ENCODE measurements at regions not wholly inside any gene's neighbourhood (a gene's known extent, or its start where the extent isn't known, plus 50 kb on each side); places are given as distances from the start of the nearest gene placed in this dataset.

DNA sequence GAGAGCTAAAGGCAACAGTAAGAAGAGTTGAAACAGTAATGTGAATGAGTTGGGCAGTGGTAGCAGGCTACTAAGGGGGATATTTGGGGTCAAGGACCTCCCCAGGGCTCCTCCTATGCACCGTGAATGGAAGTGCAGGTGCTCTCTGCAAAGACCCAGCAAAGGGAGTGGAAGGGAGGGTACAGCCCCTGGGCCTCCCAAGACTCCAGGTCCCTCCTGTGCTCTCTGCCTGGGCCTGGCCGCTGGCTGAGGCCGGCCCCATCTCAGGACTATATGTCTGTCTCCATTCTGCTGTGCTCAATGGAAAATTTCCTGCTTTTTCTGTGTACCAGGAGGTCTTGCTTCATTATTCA, 372.1 kb upstream of the MKI67 start:
- no peak for DNase-seq (ENCODE audit: low read depth)

DNA sequence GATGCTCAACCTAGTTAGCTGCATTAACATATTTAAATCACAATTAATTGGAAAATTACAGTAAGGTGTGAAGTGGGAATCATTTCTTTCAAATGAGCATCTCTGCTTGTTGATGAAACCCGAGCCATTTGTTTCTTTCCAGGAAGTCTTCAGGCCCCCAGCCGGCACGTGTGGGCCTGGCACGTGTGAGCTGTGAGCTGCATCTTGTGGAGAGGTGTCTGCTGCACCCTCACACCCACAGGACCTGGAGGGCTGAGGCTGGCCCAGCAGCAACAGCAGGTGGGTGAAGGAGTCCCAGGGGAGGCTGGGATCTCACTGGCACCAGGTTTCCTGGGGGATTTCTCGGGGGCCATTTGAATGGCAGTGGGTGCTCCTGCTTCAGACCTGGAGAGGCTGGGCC, 372.5 kb upstream of the MKI67 start:
- no peak for DNase-seq (ENCODE audit: low read depth)

DNA sequence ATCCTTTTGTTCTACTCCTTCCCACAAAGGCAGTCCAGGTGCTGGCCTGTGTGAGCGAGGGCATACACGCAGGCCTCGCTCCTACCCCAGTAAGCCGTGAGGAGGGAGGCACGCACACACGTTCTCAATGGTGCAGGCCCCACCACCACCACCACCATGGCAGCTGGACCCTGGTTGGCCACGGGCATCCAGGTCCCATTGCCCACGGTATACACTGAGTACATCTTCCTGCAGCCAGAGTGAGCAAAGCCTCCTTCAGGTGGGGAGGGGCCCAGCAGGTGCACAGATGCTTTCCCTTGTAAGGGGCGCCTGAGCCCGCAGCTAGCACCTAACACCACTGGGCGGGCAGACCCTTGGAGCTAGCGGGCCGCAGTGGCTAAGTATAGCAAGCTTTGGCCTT, 373.3 kb upstream of the MKI67 start:
- DNase-seq (ENCODE audit: low read depth), result no peak

DNA sequence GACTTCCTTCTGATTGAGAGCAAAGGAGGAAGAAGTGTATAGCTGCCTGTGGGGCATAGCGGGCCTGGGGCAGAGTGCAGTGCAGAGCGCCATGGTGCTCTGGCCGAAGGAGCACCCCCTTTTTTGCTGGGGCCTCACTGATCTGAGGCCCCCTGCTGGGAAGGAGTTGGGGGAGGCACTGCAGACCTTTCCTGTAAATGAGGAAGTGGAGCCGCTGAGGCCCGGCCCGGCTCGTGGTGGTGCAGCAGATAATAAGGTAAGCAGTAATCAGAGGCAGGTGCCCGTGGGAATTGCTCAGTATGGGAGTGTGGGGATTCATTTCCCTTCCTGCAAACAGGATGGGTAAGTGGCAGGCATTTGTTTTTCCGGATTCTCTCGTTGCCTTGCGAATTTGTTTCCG, 373.7 kb upstream of the MKI67 start:
- DNase-seq (ENCODE audit: low read depth), result no peak

DNA sequence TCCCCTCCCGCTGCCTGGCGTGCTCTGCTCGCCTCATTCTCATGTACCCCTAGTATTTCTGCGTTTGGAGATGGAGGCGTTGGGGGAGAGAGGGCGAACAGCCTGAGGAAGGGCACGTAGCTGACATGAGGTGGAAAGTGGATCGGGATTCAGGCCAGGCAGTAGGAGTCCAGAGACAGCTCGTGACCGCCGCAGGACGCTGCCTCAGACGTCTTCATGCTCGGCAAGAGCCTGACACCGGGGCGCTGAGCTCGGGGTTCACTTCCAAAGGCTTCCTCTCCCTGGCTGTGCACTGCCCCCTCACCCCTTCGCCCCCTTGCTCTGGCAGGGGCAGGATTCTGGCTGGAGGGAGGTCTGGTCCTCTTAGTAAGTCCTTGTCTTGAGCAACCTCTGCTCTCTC, 374.4 kb upstream of the MKI67 start:
- no peak for DNase-seq (ENCODE audit: low read depth)

DNA sequence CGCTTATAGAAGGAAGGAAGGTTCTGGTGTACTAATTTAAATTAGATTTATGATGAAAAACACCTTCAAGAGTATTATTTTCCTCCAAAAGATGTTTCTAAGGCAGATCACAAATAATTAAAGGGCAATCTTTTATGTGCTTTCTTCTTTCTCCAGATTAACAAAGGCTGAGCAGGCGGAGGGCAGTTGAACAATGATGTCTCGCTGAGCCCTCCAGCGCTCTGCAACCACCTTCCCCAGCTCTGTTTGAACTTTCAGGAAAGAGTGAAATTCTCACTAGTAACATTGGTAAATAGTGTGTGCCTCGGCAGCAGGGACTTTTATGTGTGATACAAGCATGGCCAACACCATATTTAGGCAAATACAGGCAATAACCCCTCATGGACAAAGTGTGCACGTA, 379.1 kb upstream of the MKI67 start:
- no peak for DNase-seq (ENCODE audit: low read depth)

DNA sequence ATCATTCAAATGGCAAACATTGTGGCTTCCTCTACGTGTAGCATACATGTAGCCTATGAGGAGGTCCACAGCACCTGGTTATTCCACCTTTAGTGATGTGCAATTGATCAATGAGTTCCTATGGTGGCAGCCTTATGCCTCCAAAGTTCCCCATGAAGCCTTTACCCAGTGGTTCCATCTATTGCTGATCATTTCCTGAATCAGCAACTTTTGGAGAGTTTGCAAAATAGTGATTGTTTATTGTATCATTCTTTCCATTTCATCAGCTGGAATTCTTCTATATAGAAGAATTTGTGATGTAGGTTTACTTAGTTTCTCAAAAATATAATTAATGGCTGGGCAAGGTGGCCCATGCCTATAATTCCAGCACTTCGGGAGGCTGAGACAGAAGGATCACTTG, 380.2 kb upstream of the MKI67 start:
- DNase-seq (ENCODE audit: low read depth), result no peak

DNA sequence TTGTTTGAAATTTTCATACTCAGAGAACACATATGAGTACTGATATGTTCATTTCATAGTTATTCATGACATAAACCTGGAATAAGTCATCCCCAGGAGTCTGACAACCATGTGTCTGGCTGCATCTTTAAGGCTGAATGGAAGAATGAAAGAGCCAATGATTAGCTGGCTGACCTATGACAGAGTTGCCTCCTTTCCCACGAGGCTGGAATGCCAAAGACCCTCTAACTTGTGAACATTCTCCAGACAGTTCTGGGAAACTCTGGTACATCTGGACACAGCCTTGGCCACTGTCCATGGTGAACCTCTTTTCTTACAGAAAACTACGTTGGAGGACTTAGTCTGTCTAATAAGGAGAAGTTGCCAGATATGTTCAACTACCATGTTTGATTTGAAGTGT, 380.8 kb upstream of the MKI67 start:
- no peak for DNase-seq (ENCODE audit: low read depth)

DNA sequence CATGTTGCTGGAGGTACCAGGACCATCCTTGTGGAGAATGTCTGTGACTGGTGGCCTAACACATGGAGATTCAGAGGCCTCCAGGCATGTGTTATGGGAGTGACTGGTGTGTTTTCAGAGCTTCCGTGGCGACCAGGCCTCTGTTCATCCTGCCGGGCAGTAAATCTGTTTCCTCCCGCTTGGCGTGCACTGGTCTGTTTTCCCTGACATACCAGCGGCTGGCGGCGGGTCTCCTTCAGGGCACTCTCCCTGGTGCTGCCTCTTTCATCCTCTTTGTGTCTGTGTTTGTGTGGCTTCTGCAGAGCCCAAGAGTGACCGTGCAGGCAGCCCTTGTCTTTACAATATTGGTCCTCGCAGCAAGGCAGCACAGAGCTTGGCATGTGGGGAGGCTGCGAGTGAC, 385.1 kb upstream of the MKI67 start:
- DNase-seq (ENCODE audit: low read depth), result no peak

DNA sequence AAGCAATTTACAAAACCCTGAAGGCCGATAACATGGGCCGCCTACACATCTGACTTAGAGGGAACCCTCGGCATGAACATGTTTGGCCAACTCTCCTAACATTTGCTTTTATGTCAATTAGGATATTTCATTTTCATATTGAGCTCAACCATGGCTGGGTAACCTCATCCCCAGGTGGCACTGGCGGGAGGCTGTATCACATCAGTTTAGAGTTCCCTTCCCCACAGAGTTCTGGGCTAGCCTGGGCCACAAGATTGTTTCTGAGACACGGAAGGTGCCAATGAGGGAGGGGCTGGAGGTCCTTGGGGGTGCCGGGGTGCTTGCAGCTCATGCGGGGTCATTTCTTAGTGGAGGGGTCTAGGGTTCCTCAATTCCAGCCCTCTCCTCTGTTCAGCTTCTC, 386.5 kb upstream of the MKI67 start:
- DNase-seq (ENCODE audit: low read depth), result no peak

DNA sequence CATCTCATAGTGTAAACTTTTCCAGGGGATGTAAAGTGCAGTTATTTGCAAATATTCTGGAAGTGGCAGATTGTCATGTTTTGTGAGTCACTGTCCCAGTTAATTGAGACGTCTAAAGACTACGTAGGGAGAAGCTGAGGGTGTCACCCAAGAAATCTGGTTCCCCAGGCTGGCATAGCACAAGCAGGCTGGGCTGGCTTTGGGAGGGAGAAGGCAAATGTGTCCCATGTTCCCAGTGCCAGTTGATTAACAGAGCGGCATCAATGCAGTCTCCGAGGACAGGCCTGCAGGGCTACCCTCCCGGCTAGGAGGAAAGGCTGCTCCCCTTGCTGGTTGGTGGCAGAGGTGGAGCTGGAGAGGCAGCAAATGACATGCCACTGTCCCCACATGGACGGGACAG, 388.3 kb upstream of the MKI67 start:
- DNase-seq (ENCODE audit: low read depth), result no peak

DNA sequence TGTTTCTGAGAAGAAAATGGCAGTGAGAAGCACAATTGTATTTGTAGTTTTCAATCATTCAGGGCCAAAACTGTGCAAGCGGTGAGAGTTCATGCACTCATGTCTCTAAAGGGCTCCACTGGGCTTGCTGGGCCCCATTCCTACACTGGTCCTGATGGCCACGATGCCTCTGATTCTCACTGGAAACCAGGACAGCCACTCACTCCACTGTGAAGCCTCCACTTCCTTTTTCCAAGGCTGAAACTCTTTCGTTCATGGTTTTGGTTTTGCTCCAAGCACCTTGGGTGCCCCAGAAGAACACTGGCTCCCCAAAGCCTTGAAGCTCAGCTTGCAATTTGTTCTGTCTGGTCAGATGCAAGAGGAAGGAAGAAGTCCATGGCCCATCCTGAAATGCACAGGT, 390.0 kb upstream of the MKI67 start:
- DNase-seq (ENCODE audit: low read depth), result no peak

DNA sequence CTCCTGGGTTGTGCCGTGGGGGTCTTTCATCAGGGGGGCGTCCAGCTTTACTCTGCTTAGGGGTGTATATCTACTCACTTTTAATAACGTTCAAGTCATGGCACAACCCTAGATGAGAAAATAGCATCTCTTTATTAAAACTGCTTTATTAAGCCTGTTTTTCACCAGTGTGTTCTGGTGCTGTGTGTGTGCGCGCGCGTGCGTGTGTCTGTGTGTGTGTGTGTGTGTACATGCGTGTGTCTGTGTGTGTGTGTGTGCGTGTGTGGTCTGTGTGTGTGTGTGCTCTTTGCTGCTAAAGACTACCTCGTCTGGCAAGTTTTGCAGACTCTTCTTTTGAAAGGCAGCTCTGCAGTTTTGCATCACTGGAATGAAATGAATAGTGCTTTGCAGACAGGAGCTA, 390.9 kb upstream of the MKI67 start:
- DNase-seq (ENCODE audit: low read depth), result no peak

DNA sequence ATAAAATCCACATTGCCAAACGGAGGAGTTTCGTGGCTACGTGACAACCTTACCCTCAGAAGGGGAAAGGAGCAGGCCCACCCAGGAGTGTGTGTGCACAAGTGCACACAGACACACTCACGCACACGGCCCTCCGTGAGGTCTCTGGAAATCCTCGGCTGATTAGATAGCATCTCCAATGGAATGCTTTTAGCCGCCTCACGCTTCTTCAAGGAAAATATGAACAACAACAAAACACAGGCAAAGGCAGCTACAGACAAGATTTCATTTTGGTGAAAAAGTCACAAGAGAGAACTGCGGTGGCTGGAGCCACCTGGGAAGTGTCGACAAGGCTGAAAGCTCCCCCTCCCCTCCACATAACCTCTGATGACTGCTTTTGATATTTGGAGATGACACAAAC, 391.8 kb upstream of the MKI67 start:
- DNase-seq (ENCODE audit: low read depth), result no peak

DNA sequence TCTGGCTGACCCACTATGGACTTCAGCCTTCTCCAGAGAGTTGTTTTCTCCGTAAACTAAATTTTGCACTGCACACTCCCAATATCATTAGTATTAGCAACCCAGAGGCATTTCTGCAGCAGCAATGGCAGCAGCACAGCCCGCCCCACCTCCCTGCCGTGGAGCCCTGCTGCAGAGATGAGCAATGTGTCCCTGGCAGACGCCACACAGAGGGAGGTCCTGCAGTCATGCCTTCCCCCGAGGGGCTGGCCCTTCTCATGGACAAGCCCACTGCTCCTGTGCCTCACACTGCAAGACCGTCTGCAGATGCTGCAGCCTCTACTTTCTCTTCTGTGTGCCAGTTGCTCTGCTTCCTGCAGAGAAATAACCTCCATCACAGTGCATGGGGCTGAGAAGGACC, 393.4 kb upstream of the MKI67 start:
- no peak for DNase-seq (ENCODE audit: low read depth)

DNA sequence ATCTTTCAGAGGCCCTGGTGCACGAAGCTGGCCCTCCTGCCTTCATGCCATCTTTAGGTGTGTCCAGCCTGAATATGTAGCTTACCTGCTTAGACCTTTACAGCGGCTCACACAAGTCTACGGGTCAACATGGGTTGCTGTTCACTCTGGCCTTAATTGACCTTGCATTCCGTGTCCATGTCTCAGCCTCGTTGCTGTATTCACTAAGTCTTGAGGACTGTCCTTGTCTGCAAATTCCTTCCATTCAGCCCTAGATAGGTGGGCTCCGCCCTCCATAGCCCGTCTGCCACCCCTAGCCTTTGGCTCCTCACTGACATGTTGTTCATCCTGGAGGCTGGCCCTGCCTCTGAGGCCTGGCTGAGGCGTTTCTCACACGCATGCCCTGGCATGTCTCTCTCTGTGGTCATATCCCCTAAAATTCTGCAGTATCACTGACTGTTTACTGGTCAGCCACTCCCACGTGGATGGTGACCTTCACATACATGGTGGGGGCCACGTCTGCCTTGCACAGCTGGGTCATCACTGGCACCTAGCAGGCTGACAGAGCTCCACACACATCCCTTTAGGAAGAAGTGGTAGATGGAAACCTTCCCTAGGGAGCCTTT, 394.1 kb upstream of the MKI67 start:
- DNase-seq (ENCODE audit: low read depth), result no peak

DNA sequence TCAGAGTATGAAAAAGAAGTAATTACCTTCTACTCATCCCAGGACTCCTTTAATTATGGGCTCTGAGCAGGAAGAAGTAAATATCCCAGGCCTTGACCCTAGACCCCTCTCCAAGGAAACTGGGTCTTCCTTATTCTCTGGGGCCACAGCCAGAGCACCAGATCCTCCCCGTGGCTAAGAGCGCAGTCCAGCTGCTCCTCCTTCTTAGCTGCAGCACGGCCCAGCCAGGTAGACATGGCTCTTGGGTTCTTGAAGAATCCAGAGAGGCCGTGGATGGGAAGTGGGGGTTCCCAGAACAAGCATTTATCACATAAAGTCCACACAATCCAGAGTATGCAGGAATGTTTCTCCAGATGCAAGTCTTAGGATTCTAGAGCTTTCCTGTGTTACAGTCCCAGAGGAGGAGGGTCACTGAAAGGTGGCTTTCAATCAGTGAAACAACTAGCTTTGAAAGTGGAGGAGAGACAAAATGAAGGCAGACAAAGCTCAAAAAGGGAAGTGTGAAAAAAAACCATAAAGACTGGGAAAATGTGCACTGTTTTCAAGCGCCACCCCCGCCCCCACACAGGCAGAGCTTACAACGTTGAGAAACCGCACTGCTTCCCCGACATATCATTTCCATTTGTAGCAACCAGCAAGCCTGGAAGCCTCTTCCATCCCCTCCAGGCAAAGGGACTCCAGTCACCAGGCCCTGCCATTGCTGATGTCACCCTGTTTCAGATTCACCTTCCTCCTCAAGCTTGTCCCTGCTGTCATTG, 396.5 kb upstream of the MKI67 start:
- DNase-seq (ENCODE audit: low read depth), result no peak

DNA sequence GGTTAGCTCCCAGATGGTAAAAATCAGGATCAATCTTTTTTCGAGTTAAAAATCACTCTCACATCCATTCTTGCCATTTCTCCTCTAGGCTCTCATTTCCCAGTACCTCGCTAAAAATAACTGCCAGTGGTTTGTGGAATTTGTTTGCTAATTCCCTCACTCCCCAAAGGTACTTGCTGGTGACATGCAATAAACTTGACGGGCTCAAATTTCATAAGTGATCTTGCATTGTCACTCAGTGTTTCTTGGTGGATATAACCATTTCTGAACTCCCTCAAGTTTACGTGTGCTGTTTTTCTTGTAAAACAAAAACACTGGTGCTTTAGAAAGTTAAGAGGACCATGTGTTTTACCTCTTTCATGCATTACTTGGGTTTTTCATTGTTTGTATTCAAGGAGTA, 399.2 kb upstream of the MKI67 start:
- no peak for DNase-seq (ENCODE audit: low read depth)

DNA sequence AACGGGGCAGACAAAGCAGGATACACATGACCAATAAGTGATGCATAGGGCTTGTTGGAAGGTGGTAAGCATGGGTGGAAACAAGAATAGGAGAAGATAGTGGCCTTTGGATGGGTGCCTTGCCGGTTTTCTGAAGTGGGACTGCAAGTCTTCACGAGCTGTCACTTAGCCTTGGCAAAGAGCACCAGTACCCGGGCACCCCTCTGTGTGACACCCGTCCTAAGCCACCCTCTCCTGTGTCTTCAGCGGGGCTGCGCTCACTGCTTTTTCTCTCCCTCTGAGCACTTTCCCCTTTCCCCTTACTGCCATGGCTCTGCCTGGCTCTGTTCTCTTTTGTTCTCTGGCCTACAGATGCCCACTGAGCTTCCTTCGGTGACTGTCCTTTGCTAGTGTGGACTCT, 399.7 kb upstream of the MKI67 start:
- DNase-seq (ENCODE audit: low read depth), result no peak

DNA sequence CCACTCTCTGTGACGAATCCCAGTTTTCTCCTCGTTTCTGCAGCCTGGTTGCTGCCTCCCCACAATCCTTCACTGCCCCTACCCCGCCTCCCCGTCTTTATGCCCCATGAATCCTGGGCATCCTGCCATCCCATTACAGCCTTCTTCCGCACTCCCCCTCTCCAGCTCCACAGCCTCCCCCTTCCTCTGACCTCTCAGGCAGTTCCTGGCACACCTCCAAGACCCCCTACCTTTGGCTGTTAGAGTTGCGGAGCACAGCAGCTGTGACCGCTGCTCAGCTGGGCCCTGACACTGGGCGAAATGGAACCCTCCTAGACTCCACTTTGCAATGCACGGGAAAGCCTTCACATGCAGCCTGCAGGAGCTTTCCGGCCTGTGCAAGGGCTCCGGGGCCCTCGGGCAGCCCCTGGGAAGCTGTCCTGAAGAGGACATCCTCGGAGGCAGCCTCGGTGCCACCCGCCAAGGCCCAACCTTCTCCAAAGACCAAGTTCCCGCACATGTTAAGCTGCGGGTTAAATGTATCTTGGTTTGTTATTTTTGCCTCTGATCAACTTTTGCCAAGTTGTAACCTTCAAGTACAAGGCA, 400.7 kb upstream of the MKI67 start:
- DNase-seq (ENCODE audit: low read depth), result no peak

DNA sequence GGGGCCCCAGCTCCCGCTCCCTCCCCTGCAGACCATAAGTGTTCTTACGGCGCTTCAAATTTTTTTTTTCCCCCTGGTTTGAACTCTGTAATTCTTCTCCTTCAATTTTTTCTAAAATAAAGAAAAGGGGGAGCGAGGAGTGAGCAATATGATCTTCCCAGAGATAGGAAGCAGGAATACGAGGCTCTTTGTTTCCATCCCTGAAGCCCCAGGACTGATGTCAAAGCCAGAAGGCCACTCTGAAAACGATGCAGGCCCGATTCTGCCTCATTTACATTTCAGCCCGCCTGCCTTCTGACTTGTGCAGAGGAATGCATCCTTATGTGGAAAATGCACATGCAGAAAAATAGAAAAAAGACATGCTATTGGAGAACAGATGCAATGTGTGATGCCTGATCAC, 401.5 kb upstream of the MKI67 start:
- DNase-seq (ENCODE audit: low read depth), result no peak

DNA sequence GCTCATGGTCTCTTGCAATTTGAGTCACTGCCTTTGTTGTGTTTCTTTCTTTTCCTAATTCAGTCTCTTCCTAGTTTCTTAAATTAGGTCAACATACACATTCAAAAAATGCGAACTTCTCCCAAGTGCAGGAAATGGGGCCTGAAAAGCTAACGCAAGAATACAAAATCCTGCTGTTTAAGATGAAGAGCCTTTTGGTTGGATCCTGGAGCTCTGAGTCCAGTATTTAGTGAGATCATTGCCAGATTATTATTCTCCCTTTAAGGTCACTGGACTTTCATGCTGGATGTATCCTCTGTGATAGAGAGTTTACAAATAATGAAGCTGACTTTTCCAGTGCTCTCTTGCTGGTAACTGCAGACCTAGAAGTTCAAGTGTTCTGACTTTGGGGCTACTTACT, 401.9 kb upstream of the MKI67 start:
- DNase-seq (ENCODE audit: low read depth), result no peak

DNA sequence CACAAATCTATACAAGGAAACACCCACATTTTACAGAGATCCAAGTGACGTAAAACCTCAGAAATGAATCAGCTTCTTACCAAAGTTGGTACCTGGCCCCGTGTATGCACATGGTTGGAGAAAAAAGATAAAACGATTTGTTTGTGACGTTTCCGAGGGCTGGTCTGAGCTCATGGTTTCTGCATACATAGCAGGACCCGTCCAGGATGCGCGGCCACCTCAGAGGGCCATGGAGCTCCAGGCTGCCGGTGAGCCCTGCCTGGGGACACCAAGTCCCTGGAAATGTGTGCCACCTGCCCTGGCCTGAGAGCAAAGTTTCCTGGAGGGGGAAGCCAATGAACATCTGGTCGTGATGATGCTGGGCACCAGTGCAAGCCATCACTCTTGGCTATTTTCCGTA, 402.6 kb upstream of the MKI67 start:
- no peak for DNase-seq (ENCODE audit: low read depth)

DNA sequence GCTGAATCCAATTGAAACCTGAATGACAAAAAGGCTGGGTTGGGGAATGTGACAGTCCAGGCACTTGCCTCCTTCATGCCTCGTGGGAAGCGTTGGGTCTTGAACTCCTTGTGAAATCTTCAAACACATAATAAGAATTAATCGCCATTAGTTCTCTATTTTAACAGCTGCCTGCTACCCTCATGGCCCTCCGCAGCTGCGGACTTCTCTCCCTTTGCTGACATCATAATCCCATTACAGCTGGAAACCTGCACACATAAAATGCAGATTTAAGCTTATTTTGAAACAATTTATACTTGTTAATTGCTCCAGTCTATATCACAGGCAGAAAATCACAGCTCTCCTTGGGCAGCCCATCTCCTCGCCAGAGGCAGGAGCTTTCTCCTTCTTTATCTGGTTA, 403.0 kb upstream of the MKI67 start:
- no peak for DNase-seq (ENCODE audit: low read depth)

Data from stimulated activated CD8-positive, alpha-beta memory T cell treated with anti-CD3 and anti-CD28 coated beads, Interleukin-7, amount 100 ng/mL, for 24 hours (primary cell).